ENCODE measurements at regions not wholly inside any gene's neighbourhood (a gene's known extent, or its start where the extent isn't known, plus 50 kb on each side); places are given as distances from the start of the nearest gene placed in this dataset.
A peak's percentile ranks its signal among the peaks of the same experiment; 100 is the strongest.

DNA sequence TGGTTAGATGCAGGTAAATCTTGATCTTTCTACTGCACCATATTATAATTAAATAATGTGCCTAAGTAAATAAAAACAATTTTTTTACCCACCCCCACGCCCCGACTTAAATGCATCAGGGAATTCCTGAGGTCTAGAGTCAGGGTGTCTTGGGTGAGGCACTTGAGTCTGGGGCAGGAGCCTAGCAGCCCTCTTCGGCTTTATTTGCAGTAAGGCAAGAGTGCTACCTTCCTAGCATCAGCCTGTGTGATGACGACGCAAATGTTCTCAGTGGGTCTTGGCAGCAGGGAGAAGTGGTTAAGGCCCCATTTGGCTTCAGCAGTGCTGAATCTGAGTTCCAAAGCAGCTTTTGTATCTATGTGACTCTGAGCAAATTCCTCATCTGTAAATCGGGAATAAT, 88.7 kb downstream of the POLR2M start:
- Histone ChIP-seq H3K9me2 (replicated peaks; ENCODE audit: insufficient read depth, low read length) (no peaks in the 10 kb centered on the region), H3K36me3 (replicated peaks; ENCODE audit: insufficient read depth, low read length) (no peaks in the 10 kb centered on the region), H3K27me3 (replicated peaks; ENCODE audit: insufficient read depth, low read length) (no peaks in the 10 kb centered on the region), H2AFZ (ENCODE audit: low read length) (no peak overlapping the region), H3K4me1 (ENCODE audit: low read length) (peaks cover 20% of the 10 kb centered on the region), H3K27ac (ENCODE audit: low read length) (no peak overlapping the region), H4K20me1 (ENCODE audit: insufficient read depth, low read length) (no peaks in the 10 kb centered on the region), H3K9me3 (replicated peaks; ENCODE audit: insufficient read depth, low read length) (no peaks in the 10 kb centered on the region), H3K9ac (ENCODE audit: low read length) (no peak overlapping the region), H3K79me2 (ENCODE audit: low read length) (no peaks in the 10 kb centered on the region), H3F3A (ENCODE audit: insufficient read depth, low read length) (peaks cover 14% of the 10 kb centered on the region; the same call in 1 of the 2 replicates), H3K4me3 (ENCODE audit: low read length) (no peak overlapping the region), H3K4me2 (ENCODE audit: low read depth, low read length) (no peak overlapping the region)
- DNase-seq, result no peak
- TF ChIP-seq EZH2 (optimal IDR thresholded peaks at IDR 0.05; ENCODE audit: low read depth, low read length) (no peak), EZH2phosphoT487 (IDR thresholded peaks at IDR 0.05; ENCODE audit: low read length) (no peak)
- TF ChIP-seq, protein P1, sequence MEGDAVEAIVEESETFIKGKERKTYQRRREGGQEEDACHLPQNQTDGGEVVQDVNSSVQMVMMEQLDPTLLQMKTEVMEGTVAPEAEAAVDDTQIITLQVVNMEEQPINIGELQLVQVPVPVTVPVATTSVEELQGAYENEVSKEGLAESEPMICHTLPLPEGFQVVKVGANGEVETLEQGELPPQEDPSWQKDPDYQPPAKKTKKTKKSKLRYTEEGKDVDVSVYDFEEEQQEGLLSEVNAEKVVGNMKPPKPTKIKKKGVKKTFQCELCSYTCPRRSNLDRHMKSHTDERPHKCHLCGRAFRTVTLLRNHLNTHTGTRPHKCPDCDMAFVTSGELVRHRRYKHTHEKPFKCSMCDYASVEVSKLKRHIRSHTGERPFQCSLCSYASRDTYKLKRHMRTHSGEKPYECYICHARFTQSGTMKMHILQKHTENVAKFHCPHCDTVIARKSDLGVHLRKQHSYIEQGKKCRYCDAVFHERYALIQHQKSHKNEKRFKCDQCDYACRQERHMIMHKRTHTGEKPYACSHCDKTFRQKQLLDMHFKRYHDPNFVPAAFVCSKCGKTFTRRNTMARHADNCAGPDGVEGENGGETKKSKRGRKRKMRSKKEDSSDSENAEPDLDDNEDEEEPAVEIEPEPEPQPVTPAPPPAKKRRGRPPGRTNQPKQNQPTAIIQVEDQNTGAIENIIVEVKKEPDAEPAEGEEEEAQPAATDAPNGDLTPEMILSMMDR (IDR thresholded peaks at IDR 0.05; ENCODE audit: low read length), result no peak

DNA sequence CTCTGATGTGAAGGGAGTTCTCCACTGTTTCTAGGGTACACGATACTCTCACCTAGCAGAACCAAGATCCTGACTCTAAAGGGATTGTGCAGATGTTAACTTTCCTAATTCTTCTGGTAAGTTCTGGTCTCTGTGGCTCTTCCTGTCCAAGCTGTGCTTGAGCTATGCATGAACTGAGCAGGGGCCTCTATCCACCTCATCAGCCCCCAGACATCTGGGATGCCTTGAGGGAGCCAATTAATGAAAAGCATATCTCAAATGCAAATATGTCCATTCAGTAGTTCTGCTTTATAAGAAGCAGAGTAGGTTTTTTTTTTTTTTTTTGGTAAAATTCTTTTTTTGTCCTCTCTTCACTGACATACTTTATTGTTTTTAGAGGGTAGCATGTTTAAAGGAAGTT, 89.6 kb downstream of the POLR2M start:
- Histone ChIP-seq H2AFZ (ENCODE audit: low read length) (no peak overlapping the region), H3K4me1 (ENCODE audit: low read length) (peaks cover 20% of the 10 kb centered on the region), H3K27me3 (replicated peaks; ENCODE audit: insufficient read depth, low read length) (no peaks in the 10 kb centered on the region), H3K9me3 (replicated peaks; ENCODE audit: insufficient read depth, low read length) (no peaks in the 10 kb centered on the region), H3K4me2 (ENCODE audit: low read depth, low read length) (no peak overlapping the region), H3F3A (ENCODE audit: insufficient read depth, low read length) (peaks cover 14% of the 10 kb centered on the region; the same call in 1 of the 2 replicates), H3K4me3 (ENCODE audit: low read length) (no peak overlapping the region), H3K79me2 (ENCODE audit: low read length) (no peaks in the 10 kb centered on the region), H3K9me2 (replicated peaks; ENCODE audit: insufficient read depth, low read length) (no peaks in the 10 kb centered on the region), H3K27ac (ENCODE audit: low read length) (no peak overlapping the region), H3K9ac (ENCODE audit: low read length) (no peak overlapping the region), H4K20me1 (ENCODE audit: insufficient read depth, low read length) (no peaks in the 10 kb centered on the region), H3K36me3 (replicated peaks; ENCODE audit: insufficient read depth, low read length) (no peaks in the 10 kb centered on the region)
- DNase-seq, result no peak
- TF ChIP-seq EZH2 (optimal IDR thresholded peaks at IDR 0.05; ENCODE audit: low read depth, low read length) (no peak), EZH2phosphoT487 (IDR thresholded peaks at IDR 0.05; ENCODE audit: low read length) (no peak)
- TF ChIP-seq, protein P1 (IDR thresholded peaks at IDR 0.05; ENCODE audit: low read length), result no peak

DNA sequence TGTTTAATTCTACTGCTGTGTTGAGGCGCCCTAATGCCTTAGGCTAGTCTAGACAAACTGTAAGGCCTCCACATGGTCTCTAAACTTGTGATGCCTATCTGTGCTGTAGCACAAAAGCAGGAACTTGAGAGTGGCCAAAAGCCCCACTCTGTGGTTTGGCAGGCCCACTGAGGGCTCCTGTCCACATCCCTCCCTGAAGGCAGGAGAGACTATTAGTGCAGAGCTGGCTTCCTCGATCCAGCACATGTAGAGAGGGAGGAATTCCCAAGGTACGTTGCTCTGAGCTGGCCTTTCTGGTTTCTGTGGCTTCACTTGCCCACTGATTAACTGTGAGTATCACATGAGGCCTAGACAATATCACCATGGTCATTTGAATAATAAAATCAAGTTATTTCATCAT, 90.6 kb downstream of the POLR2M start:
- peaks cover 20% of the 10 kb centered on the region for H3K4me1 ChIP-seq (ENCODE audit: low read length)
- H3K9me2 ChIP-seq (replicated peaks; ENCODE audit: insufficient read depth, low read length), result no peaks in the 10 kb centered on the region
- peak overlapping the region; percentile 40; the same call in 1 of the 2 replicates for H3K4me2 ChIP-seq (ENCODE audit: low read depth, low read length)
- H2AFZ ChIP-seq (ENCODE audit: low read length), result peak overlapping the region; percentile 52
- H3K4me3 ChIP-seq (ENCODE audit: low read length), result no peak overlapping the region
- no peaks in the 10 kb centered on the region for H4K20me1 ChIP-seq (ENCODE audit: insufficient read depth, low read length)
- TF ChIP-seq, protein P1 (IDR thresholded peaks at IDR 0.05; ENCODE audit: low read length), result no peak
- TF ChIP-seq EZH2 (optimal IDR thresholded peaks at IDR 0.05; ENCODE audit: low read depth, low read length), result no peak
- no peak for TF ChIP-seq EZH2phosphoT487 (IDR thresholded peaks at IDR 0.05; ENCODE audit: low read length)
- no peaks in the 10 kb centered on the region for H3K79me2 ChIP-seq (ENCODE audit: low read length)
- H3K27ac ChIP-seq (ENCODE audit: low read length), result peak overlapping the region; percentile 46; the same call in 1 of the 2 replicates
- H3K36me3 ChIP-seq (replicated peaks; ENCODE audit: insufficient read depth, low read length), result no peaks in the 10 kb centered on the region
- DNase-seq, result no peak
- no peaks in the 10 kb centered on the region for H3K27me3 ChIP-seq (replicated peaks; ENCODE audit: insufficient read depth, low read length)
- H3K9ac ChIP-seq (ENCODE audit: low read length), result no peak overlapping the region
- H3K9me3 ChIP-seq (replicated peaks; ENCODE audit: insufficient read depth, low read length), result no peaks in the 10 kb centered on the region
- H3F3A ChIP-seq (ENCODE audit: insufficient read depth, low read length), result peaks cover 14% of the 10 kb centered on the region; the same call in 1 of the 2 replicates
